ENCODE measurements at regions not wholly inside any gene's neighbourhood (a gene's known extent, or its start where the extent isn't known, plus 50 kb on each side); places are given as distances from the start of the nearest gene placed in this dataset.

DNA sequence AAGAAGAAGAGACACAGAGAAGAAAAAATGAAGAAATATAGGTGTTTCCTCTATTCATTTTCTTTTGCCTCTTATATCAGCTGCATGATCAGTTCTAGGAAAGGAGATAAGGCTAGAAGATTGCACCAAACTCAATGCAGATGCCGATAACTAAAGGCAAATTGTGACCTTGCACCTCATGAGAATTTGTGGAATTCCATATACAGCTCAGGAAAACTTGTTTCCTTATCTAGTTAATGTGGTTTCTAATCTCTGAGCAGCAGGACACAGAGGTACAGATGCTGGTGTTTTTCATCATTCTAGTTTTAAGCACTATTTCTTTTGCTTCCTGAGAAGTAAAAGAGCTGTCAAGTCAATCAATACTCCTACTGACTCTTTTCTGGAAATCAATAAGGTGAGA lies 104.6 kb upstream of the NWD2 start:
- Histone ChIP-seq H2AFZ (ENCODE audit: low read depth, low read length) (no peak overlapping the region), H3K36me3 (ENCODE audit: insufficient read depth, low read length) (no peaks in the 10 kb centered on the region), H3K9ac (ENCODE audit: low read length) (no peak overlapping the region), H3K27me3 (ENCODE audit: insufficient read depth, low read depth, low read length) (no peaks in the 10 kb centered on the region), H3K79me2 (replicated peaks; ENCODE audit: insufficient read depth, low read length) (no peaks in the 10 kb centered on the region), H3K4me2 (ENCODE audit: low read length) (no peak overlapping the region), H3K9me2 (ENCODE audit: insufficient read depth, low read length) (no peaks in the 10 kb centered on the region), H3K4me3 (ENCODE audit: low read length) (no peak overlapping the region), H3K9me3 (ENCODE audit: low read length) (peaks cover 3% of the 10 kb centered on the region), H4K20me1 (ENCODE audit: insufficient read depth) (no peaks in the 10 kb centered on the region), H3F3A (ENCODE audit: insufficient read depth, low read length, poor library complexity, severe bottlenecking) (no peaks in the 10 kb centered on the region), H3K27ac (ENCODE audit: low read length) (no peak overlapping the region)
- no peak for TF ChIP-seq TAF1 (IDR thresholded peaks at IDR 0.05; ENCODE audit: low read depth)
- no peak for TF ChIP-seq RAD21 (conservative IDR thresholded peaks at IDR 0.05)
- TF ChIP-seq EZH2 (IDR thresholded peaks at IDR 0.05; ENCODE audit: borderline replicate concordance, insufficient read depth, low read length, poor library complexity, severe bottlenecking), result no peak

DNA sequence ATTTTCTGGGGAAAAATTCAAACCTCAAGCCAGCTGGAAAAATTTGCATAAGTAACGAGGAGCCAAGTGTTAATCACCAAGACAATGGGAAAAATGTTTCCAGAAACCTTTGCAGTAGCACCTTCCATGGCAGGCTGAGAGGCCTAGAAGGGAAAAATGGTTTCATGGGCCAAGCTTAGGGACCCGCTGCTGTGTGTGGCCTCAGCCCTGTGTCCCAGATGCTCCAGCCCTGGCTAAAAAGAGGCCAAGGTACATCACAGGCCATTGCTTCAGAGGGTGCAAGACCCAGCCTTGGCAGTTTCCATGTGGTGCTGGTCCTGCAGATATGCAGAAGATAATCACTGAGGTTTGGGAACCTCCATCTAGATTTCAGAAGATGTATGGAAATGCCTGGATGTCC lies 98.3 kb upstream of the NWD2 start:
- no peaks in the 10 kb centered on the region for H3K27me3 ChIP-seq (ENCODE audit: insufficient read depth, low read depth, low read length)
- H3K27ac ChIP-seq (ENCODE audit: low read length), result no peak overlapping the region
- no peak overlapping the region for H3K4me2 ChIP-seq (ENCODE audit: low read length)
- H3K9me3 ChIP-seq (ENCODE audit: low read length), result peaks cover 3% of the 10 kb centered on the region
- TF ChIP-seq RAD21 (conservative IDR thresholded peaks at IDR 0.05), result no peak
- TF ChIP-seq EZH2 (IDR thresholded peaks at IDR 0.05; ENCODE audit: borderline replicate concordance, insufficient read depth, low read length, poor library complexity, severe bottlenecking), result no peak
- TF ChIP-seq, protein P1, sequence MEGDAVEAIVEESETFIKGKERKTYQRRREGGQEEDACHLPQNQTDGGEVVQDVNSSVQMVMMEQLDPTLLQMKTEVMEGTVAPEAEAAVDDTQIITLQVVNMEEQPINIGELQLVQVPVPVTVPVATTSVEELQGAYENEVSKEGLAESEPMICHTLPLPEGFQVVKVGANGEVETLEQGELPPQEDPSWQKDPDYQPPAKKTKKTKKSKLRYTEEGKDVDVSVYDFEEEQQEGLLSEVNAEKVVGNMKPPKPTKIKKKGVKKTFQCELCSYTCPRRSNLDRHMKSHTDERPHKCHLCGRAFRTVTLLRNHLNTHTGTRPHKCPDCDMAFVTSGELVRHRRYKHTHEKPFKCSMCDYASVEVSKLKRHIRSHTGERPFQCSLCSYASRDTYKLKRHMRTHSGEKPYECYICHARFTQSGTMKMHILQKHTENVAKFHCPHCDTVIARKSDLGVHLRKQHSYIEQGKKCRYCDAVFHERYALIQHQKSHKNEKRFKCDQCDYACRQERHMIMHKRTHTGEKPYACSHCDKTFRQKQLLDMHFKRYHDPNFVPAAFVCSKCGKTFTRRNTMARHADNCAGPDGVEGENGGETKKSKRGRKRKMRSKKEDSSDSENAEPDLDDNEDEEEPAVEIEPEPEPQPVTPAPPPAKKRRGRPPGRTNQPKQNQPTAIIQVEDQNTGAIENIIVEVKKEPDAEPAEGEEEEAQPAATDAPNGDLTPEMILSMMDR (IDR thresholded peaks at IDR 0.05; ENCODE audit: poor library complexity, severe bottlenecking), result no peak
- H3K36me3 ChIP-seq (ENCODE audit: insufficient read depth, low read length), result no peaks in the 10 kb centered on the region
- H4K20me1 ChIP-seq (ENCODE audit: insufficient read depth), result no peaks in the 10 kb centered on the region
- H3K4me3 ChIP-seq (ENCODE audit: low read length), result no peak overlapping the region
- no peaks in the 10 kb centered on the region for H3K79me2 ChIP-seq (replicated peaks; ENCODE audit: insufficient read depth, low read length)
- H3K9me2 ChIP-seq (ENCODE audit: insufficient read depth, low read length), result no peaks in the 10 kb centered on the region
- no peak overlapping the region for H3K9ac ChIP-seq (ENCODE audit: low read length)
- no peak overlapping the region for H2AFZ ChIP-seq (ENCODE audit: low read depth, low read length)
- H3F3A ChIP-seq (ENCODE audit: insufficient read depth, low read length, poor library complexity, severe bottlenecking), result no peaks in the 10 kb centered on the region

DNA sequence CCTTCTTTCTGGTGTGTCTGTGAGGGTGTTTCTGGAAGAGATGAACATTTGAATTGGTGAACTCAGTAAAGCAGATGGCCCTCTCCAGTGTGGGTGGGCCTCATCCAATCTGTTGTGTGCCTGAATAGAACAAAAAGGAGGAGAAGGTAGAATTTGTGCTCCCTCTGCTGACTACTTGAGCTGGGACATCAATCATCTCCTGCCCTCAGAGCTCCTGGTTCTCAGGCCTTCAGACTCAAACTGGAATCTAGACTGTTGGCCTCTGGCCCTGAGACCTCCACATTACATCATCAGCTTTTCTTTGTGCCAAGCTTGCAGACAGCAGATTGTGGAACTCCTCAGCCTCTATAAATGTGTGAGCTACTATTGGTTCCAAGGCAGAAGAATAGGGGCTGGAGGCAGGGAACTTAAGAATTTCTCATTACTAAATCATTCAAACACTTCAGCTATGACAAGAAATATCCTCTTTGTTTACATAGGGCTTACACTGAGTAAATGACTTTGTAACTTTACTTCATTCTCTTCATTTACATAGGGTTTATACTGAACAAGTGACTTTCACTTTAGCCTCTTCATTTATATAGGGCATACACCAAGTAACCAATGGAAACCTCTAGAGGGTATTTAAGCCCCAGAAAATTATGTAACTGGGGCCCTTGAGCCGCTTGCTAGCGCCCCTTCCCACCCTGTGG lies 86.9 kb upstream of the NWD2 start:
- Histone ChIP-seq H3K79me2 (replicated peaks; ENCODE audit: insufficient read depth, low read length) (no peaks in the 10 kb centered on the region), H3K9me2 (ENCODE audit: insufficient read depth, low read length) (no peaks in the 10 kb centered on the region), H3F3A (ENCODE audit: insufficient read depth, low read length, poor library complexity, severe bottlenecking) (no peaks in the 10 kb centered on the region), H3K4me2 (ENCODE audit: low read length) (no peak overlapping the region), H3K36me3 (ENCODE audit: insufficient read depth, low read length) (no peaks in the 10 kb centered on the region), H2AFZ (ENCODE audit: low read depth, low read length) (no peak overlapping the region), H3K27ac (ENCODE audit: low read length) (no peak overlapping the region), H3K9ac (ENCODE audit: low read length) (no peak overlapping the region), H3K27me3 (ENCODE audit: insufficient read depth, low read depth, low read length) (no peaks in the 10 kb centered on the region), H3K9me3 (ENCODE audit: low read length) (no peaks in the 10 kb centered on the region), H3K4me3 (ENCODE audit: low read length) (no peak overlapping the region), H4K20me1 (ENCODE audit: insufficient read depth) (no peaks in the 10 kb centered on the region)
- TF ChIP-seq RAD21 (conservative IDR thresholded peaks at IDR 0.05) (no peak), POLR2AphosphoS5 (IDR thresholded peaks at IDR 0.05) (no peak), SMC3 (conservative IDR thresholded peaks at IDR 0.05; ENCODE audit: poor library complexity) (no peak), EP300 (conservative IDR thresholded peaks at IDR 0.05; ENCODE audit: poor library complexity, severe bottlenecking) (no peak), TAF1 (IDR thresholded peaks at IDR 0.05; ENCODE audit: low read depth) (no peak), MXI1 (conservative IDR thresholded peaks at IDR 0.05; ENCODE audit: poor library complexity, severe bottlenecking) (no peak)
- TF ChIP-seq, protein P2, sequence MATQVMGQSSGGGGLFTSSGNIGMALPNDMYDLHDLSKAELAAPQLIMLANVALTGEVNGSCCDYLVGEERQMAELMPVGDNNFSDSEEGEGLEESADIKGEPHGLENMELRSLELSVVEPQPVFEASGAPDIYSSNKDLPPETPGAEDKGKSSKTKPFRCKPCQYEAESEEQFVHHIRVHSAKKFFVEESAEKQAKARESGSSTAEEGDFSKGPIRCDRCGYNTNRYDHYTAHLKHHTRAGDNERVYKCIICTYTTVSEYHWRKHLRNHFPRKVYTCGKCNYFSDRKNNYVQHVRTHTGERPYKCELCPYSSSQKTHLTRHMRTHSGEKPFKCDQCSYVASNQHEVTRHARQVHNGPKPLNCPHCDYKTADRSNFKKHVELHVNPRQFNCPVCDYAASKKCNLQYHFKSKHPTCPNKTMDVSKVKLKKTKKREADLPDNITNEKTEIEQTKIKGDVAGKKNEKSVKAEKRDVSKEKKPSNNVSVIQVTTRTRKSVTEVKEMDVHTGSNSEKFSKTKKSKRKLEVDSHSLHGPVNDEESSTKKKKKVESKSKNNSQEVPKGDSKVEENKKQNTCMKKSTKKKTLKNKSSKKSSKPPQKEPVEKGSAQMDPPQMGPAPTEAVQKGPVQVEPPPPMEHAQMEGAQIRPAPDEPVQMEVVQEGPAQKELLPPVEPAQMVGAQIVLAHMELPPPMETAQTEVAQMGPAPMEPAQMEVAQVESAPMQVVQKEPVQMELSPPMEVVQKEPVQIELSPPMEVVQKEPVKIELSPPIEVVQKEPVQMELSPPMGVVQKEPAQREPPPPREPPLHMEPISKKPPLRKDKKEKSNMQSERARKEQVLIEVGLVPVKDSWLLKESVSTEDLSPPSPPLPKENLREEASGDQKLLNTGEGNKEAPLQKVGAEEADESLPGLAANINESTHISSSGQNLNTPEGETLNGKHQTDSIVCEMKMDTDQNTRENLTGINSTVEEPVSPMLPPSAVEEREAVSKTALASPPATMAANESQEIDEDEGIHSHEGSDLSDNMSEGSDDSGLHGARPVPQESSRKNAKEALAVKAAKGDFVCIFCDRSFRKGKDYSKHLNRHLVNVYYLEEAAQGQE (IDR thresholded peaks at IDR 0.05; ENCODE audit: borderline replicate concordance), result no peak

Data from neural cell (in vitro differentiated cells).